KMS-11 (cell line): ENCODE measurements at regions not wholly inside any gene's neighbourhood (a gene's known extent, or its start where the extent isn't known, plus 50 kb on each side); places are given as distances from the start of the nearest gene placed in this dataset.

Experiments used
- H2AFZ ChIP-seq: fragments of 200-600 bp; sonication (generic); 2 replicates; pipeline ENCODE4 v1.6.1; 2016; ENCODE audit warnings: antibody characterized with exemption, mixed run types, low read depth
- H3K27ac ChIP-seq: fragments of 200-600 bp; sonication (generic); 2 replicates; pipeline ENCODE4 v1.6.1; 2016; ENCODE audit warnings: mild to moderate bottlenecking, mixed run types
- H3K27me3 ChIP-seq: fragments of 200-600 bp; sonication (generic); 2 replicates; pipeline ENCODE4 v1.6.1; 2017; ENCODE audit warnings: mild to moderate bottlenecking, low read depth, mixed run types, moderate library complexity; ENCODE audit not compliant: insufficient read depth
- H3K36me3 ChIP-seq: fragments of 200-600 bp; sonication (generic); 2 replicates; pipeline ENCODE4 v1.6.1; 2017; ENCODE audit warnings: mild to moderate bottlenecking, mixed run types; ENCODE audit not compliant: insufficient read depth
- H3K4me1 ChIP-seq: fragments of 200-600 bp; sonication (generic); 2 replicates; pipeline ENCODE4 v1.6.1; 2016; ENCODE audit warnings: mild to moderate bottlenecking, low read depth, mixed run types; ENCODE audit not compliant: poor library complexity, severe bottlenecking
- H3K4me2 ChIP-seq: fragments of 200-600 bp; sonication (generic); 2 replicates; pipeline ENCODE4 v1.7.0; 2016; ENCODE audit warnings: mild to moderate bottlenecking, mixed run types
- H3K4me3 ChIP-seq: fragments of 200-600 bp; sonication (generic); IDR thresholded peaks from 2 replicates; pipeline ENCODE4 v1.6.1; 2017; ENCODE audit warnings: low read depth, low read length, mixed read lengths; ENCODE audit not compliant: insufficient read depth
- H3K79me2 ChIP-seq: fragments of 200-600 bp; sonication (generic); 2 replicates; pipeline ENCODE4 v1.6.1; 2016; ENCODE audit warnings: low read depth, mixed run types; ENCODE audit not compliant: insufficient read depth
- H3K9ac ChIP-seq: fragments of 200-600 bp; sonication (generic); 2 replicates; pipeline ENCODE4 v1.6.1; 2016; ENCODE audit warnings: mild to moderate bottlenecking, mixed run types
- H4K20me1 ChIP-seq: fragments of 200-600 bp; sonication (generic); 2 replicates; pipeline ENCODE4 v1.6.1; 2016; ENCODE audit warnings: mild to moderate bottlenecking, mixed run types; ENCODE audit not compliant: insufficient read depth
- CTCF ChIP-seq: fragments of 200-600 bp; sonication (generic); conservative IDR thresholded peaks from 2 replicates; pipeline ENCODE4 v1.6.1; 2017; ENCODE audit warnings: low read depth, mild to moderate bottlenecking, antibody characterized with exemption, low read length, moderate library complexity, mixed read lengths

- Histone ChIP-seq H3K36me3 (no peaks in the 10 kb centered on the region), H3K4me3 (no peak overlapping the region), H3K9ac (no peak overlapping the region), H3K27me3 (no peaks in the 10 kb centered on the region), H2AFZ (no peak overlapping the region), H3K4me2 (no peak overlapping the region), H3K27ac (no peak overlapping the region), H4K20me1 (no peaks in the 10 kb centered on the region), H3K4me1 (peaks cover 14% of the 10 kb centered on the region), H3K79me2 (no peaks in the 10 kb centered on the region)
- TF ChIP-seq CTCF: no peak
These were observed 84.4 kb upstream of the ETV6 start for GRCh38 chr12:11564984-11565651.

- no peak overlapping the region for H3K4me3 ChIP-seq
- H3K27ac ChIP-seq: no peak overlapping the region
- no peaks in the 10 kb centered on the region for H3K27me3 ChIP-seq
- H3K4me2 ChIP-seq: no peak overlapping the region
- no peak for TF ChIP-seq CTCF
- H2AFZ ChIP-seq: no peak overlapping the region
- no peak overlapping the region for H3K9ac ChIP-seq
- no peaks in the 10 kb centered on the region for H3K79me2 ChIP-seq
- no peaks in the 10 kb centered on the region for H3K36me3 ChIP-seq
- H4K20me1 ChIP-seq: no peaks in the 10 kb centered on the region
- H3K4me1 ChIP-seq: peaks cover 14% of the 10 kb centered on the region
These were observed 83.7 kb upstream of the ETV6 start for GRCh38 chr12:11565752-11566151.

- Histone ChIP-seq H3K9ac (no peak overlapping the region), H3K36me3 (no peaks in the 10 kb centered on the region), H3K4me1 (peaks cover 14% of the 10 kb centered on the region), H2AFZ (no peak overlapping the region), H4K20me1 (no peaks in the 10 kb centered on the region), H3K27ac (no peak overlapping the region), H3K27me3 (no peaks in the 10 kb centered on the region), H3K4me2 (peak overlapping the region; percentile 10; the same call in 1 of the 2 replicates), H3K4me3 (no peak overlapping the region), H3K79me2 (no peaks in the 10 kb centered on the region)
- TF ChIP-seq CTCF: no peak
These were observed 81.2 kb upstream of the ETV6 start for GRCh38 chr12:11568155-11568761.

- H3K4me3 ChIP-seq: no peak overlapping the region
- no peak overlapping the region for H3K27ac ChIP-seq
- TF ChIP-seq CTCF: no peak
- no peak overlapping the region for H2AFZ ChIP-seq
- no peak overlapping the region for H3K9ac ChIP-seq
- H3K27me3 ChIP-seq: no peaks in the 10 kb centered on the region
- peaks cover 14% of the 10 kb centered on the region for H3K4me1 ChIP-seq
- H3K4me2 ChIP-seq: peak overlapping the region; percentile 10; the same call in 1 of the 2 replicates
- H3K36me3 ChIP-seq: no peaks in the 10 kb centered on the region
- no peaks in the 10 kb centered on the region for H3K79me2 ChIP-seq
- H4K20me1 ChIP-seq: no peaks in the 10 kb centered on the region
These were observed 80.6 kb upstream of the ETV6 start for GRCh38 chr12:11568762-11569478.
